ENCODE measurements at regions not wholly inside any gene's neighbourhood (a gene's known extent, or its start where the extent isn't known, plus 50 kb on each side); places are given as distances from the start of the nearest gene placed in this dataset.

GRCh38 chr2:215718890-215719289 is 283.0 kb upstream of the FN1 start:
- Mint-ChIP-seq H3K36me3 (ENCODE audit: low read depth) (no peaks in the 10 kb centered on the region), H3K4me1 (peaks cover 7% of the 10 kb centered on the region), H3K27me3 (no peaks in the 10 kb centered on the region), H3K9me3 (ENCODE audit: low read depth) (no peaks in the 10 kb centered on the region), H3K4me3 (no peak overlapping the region), H3K27ac (no peak overlapping the region)
- POLR2A ChIA-PET = no interaction called here
- DNase-seq (no peak), ATAC-seq (no peak)
- CTCF ChIA-PET = no interaction called here
- intact Hi-C loops (cut with DNase I, micrococcal nuclease) = no loop called here

- H3K27me3 Mint-ChIP-seq = no peaks in the 10 kb centered on the region
- H3K36me3 Mint-ChIP-seq (ENCODE audit: low read depth) = no peaks in the 10 kb centered on the region
- ChIA-PET POLR2A (no interaction called here), CTCF (no interaction called here)
- H3K9me3 Mint-ChIP-seq (ENCODE audit: low read depth) = no peaks in the 10 kb centered on the region
- no peak overlapping the region for H3K27ac Mint-ChIP-seq
- peaks cover 7% of the 10 kb centered on the region for H3K4me1 Mint-ChIP-seq
- ATAC-seq (no peak), DNase-seq (no peak)
- intact Hi-C loops (cut with DNase I, micrococcal nuclease) = no loop called here
- no peak overlapping the region for H3K4me3 Mint-ChIP-seq
Observed at GRCh38 chr2:215718436-215718835, 282.6 kb upstream of the FN1 start.

DNA sequence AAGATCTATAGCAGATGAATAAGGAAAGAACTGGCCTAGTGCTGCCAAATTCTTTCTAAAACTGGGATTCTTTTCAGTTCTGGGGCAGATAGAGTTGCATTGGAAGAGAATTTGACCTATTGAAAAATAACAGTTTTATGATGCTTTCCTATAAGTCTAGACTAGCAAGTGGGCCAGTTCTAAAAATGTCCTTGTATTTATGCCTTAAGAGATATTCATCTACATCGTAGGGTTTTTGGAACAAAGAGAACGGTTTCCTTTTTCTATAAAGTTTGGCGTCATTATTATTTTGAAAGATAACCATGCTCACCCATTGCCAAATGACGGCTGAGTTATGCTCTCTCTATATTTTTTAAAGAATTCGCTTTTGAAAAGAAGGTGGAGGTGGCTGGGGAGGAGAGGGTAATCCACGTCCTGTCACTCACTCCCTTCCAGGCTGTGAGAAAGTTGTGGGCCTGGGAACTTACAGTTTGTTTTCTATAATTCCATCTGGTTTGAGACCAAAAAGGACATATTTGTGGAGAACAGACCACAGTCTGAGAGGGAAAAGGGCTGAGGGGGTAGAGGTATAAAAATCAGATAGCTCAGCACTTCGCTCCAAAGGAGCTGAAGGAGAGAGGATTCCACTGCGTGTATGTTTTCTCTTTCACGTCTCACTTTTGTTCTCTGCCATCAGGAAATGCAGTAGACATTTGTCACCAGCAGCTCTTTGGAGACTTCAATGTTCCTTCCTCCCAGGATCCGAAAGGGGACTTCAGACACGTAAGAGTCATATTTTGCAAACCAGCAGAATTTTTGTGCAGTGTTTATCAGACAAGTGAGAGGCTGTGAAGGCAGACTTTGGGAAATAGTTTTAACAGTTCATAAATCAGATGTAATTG is 281.9 kb upstream of the FN1 start:
- intact Hi-C loops (cut with DNase I, micrococcal nuclease) = no loop called here
- Mint-ChIP-seq H3K4me1 (peaks cover 7% of the 10 kb centered on the region), H3K27ac (no peak overlapping the region), H3K9me3 (ENCODE audit: low read depth) (no peaks in the 10 kb centered on the region), H3K36me3 (ENCODE audit: low read depth) (no peaks in the 10 kb centered on the region), H3K27me3 (peaks cover 2% of the 10 kb centered on the region), H3K4me3 (no peak overlapping the region)
- ChIA-PET CTCF (no interaction called here), POLR2A (no interaction called here)
- DNase-seq = no peak
- no peak for ATAC-seq

GRCh38 chr2:215716956-215717355 is 281.1 kb upstream of the FN1 start:
- ChIA-PET POLR2A (no interaction called here), CTCF (no interaction called here)
- no peak overlapping the region for H3K4me3 Mint-ChIP-seq
- H3K27ac Mint-ChIP-seq = no peak overlapping the region
- ATAC-seq (no peak), DNase-seq (no peak)
- peaks cover 7% of the 10 kb centered on the region for H3K4me1 Mint-ChIP-seq
- H3K36me3 Mint-ChIP-seq (ENCODE audit: low read depth) = no peaks in the 10 kb centered on the region
- no peaks in the 10 kb centered on the region for H3K9me3 Mint-ChIP-seq (ENCODE audit: low read depth)
- intact Hi-C loops (cut with DNase I, micrococcal nuclease) = no loop called here
- peaks cover 2% of the 10 kb centered on the region for H3K27me3 Mint-ChIP-seq

- Mint-ChIP-seq H3K4me1 (peaks cover 4% of the 10 kb centered on the region), H3K27me3 (peaks cover 2% of the 10 kb centered on the region), H3K9me3 (ENCODE audit: low read depth) (no peaks in the 10 kb centered on the region), H3K36me3 (ENCODE audit: low read depth) (no peaks in the 10 kb centered on the region), H3K27ac (no peak overlapping the region), H3K4me3 (no peak overlapping the region)
- POLR2A ChIA-PET = no interaction called here
- ATAC-seq (no peak), DNase-seq (no peak)
- intact Hi-C loops (cut with DNase I, micrococcal nuclease) = no loop called here
- CTCF ChIA-PET = interaction anchor here (0.5 kb wide), 1 partner anchor 1691 kb away, joined by 3 read pairs; no protein-coding TSS in a partner anchor
Observed at GRCh38 chr2:215712871-215713790, 277.3 kb upstream of the FN1 start.

DNA sequence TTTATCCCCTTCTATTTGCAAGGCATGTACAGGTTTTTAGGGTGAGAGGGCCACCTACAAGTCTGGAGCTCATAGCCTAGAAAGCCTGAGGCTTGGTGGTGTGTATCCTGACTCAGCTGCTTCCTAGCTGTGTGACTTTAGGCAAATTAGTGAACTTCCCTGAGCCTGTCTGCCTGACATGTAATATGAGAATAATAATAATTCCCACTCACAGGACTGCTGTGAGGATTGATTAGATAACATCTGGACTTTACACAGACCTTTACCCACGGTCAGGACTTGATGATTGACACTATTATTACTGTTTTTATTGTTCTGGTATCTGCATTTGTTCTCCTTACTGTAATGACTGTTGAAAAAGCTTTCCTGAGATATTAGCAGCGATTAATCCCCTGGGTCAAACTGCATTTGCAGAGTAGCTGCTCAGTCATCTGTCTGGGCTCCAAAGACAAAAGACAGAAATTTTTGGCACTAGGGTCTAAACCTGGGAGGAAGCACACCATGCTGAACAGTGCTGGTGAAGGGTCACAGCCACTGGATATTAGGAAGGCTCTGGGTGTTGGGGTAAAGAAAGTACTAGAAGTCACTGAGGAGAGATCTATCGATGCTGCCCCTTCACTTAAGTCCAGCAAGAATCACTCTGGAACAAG is 276.5 kb upstream of the FN1 start:
- intact Hi-C loops (cut with DNase I, micrococcal nuclease) = no loop called here
- ATAC-seq (no peak), DNase-seq (no peak)
- no peak overlapping the region for H3K4me3 Mint-ChIP-seq
- ChIA-PET POLR2A (no interaction called here), CTCF (interaction anchor here (0.5 kb wide), 1 partner anchor 1691 kb away, joined by 3 read pairs; no protein-coding TSS in a partner anchor)
- no peaks in the 10 kb centered on the region for H3K4me1 Mint-ChIP-seq
- H3K9me3 Mint-ChIP-seq (ENCODE audit: low read depth) = no peaks in the 10 kb centered on the region
- H3K36me3 Mint-ChIP-seq (ENCODE audit: low read depth) = no peaks in the 10 kb centered on the region
- peaks cover 2% of the 10 kb centered on the region for H3K27me3 Mint-ChIP-seq
- no peak overlapping the region for H3K27ac Mint-ChIP-seq

GRCh38 chr2:215711471-215712034 is 275.7 kb upstream of the FN1 start:
- H3K27ac Mint-ChIP-seq = no peak overlapping the region
- peaks cover 2% of the 10 kb centered on the region for H3K27me3 Mint-ChIP-seq
- no peaks in the 10 kb centered on the region for H3K36me3 Mint-ChIP-seq (ENCODE audit: low read depth)
- ChIA-PET CTCF (interaction anchor here (0.6 kb wide), 1 partner anchor 26 kb away, joined by 3 read pairs; no protein-coding TSS in a partner anchor), POLR2A (no interaction called here)
- no peaks in the 10 kb centered on the region for H3K9me3 Mint-ChIP-seq (ENCODE audit: low read depth)
- no peak overlapping the region for H3K4me3 Mint-ChIP-seq
- H3K4me1 Mint-ChIP-seq = no peaks in the 10 kb centered on the region
- ATAC-seq = no peak
- no peak for DNase-seq
- intact Hi-C loops (cut with DNase I, micrococcal nuclease) = no loop called here

DNA sequence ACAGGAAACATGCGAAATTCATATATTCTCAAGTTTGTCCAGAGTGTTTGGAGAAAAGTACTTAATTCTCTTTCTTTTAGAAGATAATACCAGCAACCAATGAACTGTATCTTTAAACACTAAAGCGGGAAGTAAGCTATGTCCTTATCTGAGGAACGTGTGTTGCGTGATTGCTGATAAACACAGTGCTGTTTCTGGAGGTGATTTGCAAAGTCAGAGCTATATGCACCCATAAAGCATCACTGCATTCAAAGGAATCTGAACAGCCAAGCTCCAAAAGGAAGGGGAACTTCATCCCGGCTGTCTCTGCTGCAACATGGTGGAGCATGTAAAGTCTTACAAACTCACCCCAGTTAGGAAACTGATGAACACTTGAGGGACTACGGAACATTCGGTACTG is 271.7 kb upstream of the FN1 start:
- Mint-ChIP-seq H3K9me3 (ENCODE audit: low read depth) (no peaks in the 10 kb centered on the region), H3K36me3 (ENCODE audit: low read depth) (no peaks in the 10 kb centered on the region), H3K27me3 (no peaks in the 10 kb centered on the region), H3K4me1 (no peaks in the 10 kb centered on the region), H3K4me3 (no peak overlapping the region), H3K27ac (no peak overlapping the region)
- ChIA-PET POLR2A (no interaction called here), CTCF (no interaction called here)
- intact Hi-C loops (cut with DNase I, micrococcal nuclease) = no loop called here
- no peak for DNase-seq
- no peak for ATAC-seq

GRCh38 chr2:215705771-215706361 is 270.0 kb upstream of the FN1 start:
- intact Hi-C loops (cut with DNase I, micrococcal nuclease) = no loop called here
- Mint-ChIP-seq H3K36me3 (ENCODE audit: low read depth) (no peaks in the 10 kb centered on the region), H3K9me3 (ENCODE audit: low read depth) (no peaks in the 10 kb centered on the region), H3K27ac (no peak overlapping the region), H3K27me3 (no peaks in the 10 kb centered on the region), H3K4me3 (no peak overlapping the region), H3K4me1 (no peaks in the 10 kb centered on the region)
- ATAC-seq = no peak
- POLR2A ChIA-PET = no interaction called here
- CTCF ChIA-PET = no interaction called here
- no peak for DNase-seq

- ATAC-seq (no peak), DNase-seq (no peak)
- Mint-ChIP-seq H3K9me3 (ENCODE audit: low read depth) (no peaks in the 10 kb centered on the region), H3K27ac (no peak overlapping the region), H3K4me3 (no peak overlapping the region), H3K36me3 (ENCODE audit: low read depth) (no peaks in the 10 kb centered on the region), H3K4me1 (no peaks in the 10 kb centered on the region), H3K27me3 (no peaks in the 10 kb centered on the region)
- ChIA-PET POLR2A (no interaction called here), CTCF (no interaction called here)
- intact Hi-C loops (cut with DNase I, micrococcal nuclease) = no loop called here
Observed at GRCh38 chr2:215705281-215705680, 269.4 kb upstream of the FN1 start.
